ENCODE measurements at regions not wholly inside any gene's neighbourhood (a gene's known extent, or its start where the extent isn't known, plus 50 kb on each side); places are given as distances from the start of the nearest gene placed in this dataset.

DNA sequence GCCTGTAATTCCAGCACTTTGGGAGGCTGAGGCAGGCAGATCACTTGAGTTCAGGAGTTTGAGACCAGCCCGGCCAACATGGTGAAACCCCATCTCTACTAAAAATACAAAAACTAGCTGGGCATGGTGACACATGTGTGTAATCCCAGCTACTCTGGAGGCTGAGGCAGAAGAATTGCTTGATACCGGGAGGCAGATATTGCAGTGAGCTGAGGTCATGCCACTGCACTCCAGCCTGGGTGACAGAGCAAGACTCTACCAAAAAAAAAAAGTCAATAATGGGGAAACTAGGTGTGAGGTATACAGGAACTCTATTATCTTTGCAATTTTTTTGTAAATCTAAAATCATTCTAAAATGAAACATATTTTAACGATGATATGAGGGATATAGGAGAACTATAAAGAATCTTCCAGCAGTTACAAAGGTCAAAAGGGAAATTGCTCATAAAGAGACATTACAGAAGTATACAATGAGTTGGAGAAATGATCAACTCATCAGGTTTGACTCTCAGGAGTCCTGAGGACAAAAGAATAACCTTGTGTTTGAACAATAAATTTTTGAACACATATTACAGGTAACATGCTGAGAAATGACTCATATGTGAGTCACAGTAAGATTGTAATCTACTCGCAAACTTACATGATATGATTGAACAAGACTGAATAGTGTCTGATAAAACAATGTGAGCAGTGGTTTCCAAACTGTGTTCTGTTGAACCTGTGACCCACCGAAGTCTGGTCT lies 272.6 kb downstream of the FGFR2 start:
- TF ChIP-seq, protein P1, sequence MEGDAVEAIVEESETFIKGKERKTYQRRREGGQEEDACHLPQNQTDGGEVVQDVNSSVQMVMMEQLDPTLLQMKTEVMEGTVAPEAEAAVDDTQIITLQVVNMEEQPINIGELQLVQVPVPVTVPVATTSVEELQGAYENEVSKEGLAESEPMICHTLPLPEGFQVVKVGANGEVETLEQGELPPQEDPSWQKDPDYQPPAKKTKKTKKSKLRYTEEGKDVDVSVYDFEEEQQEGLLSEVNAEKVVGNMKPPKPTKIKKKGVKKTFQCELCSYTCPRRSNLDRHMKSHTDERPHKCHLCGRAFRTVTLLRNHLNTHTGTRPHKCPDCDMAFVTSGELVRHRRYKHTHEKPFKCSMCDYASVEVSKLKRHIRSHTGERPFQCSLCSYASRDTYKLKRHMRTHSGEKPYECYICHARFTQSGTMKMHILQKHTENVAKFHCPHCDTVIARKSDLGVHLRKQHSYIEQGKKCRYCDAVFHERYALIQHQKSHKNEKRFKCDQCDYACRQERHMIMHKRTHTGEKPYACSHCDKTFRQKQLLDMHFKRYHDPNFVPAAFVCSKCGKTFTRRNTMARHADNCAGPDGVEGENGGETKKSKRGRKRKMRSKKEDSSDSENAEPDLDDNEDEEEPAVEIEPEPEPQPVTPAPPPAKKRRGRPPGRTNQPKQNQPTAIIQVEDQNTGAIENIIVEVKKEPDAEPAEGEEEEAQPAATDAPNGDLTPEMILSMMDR (IDR thresholded peaks at IDR 0.05 in 8 of 11, conservative IDR thresholded peaks at IDR 0.05 in 3 of 11), result no peak
- TF ChIP-seq POLR2AphosphoS5 (IDR thresholded peaks at IDR 0.05), result no peak
- no peak for TF ChIP-seq POLR2A (IDR thresholded peaks at IDR 0.05)
